ENCODE measurements at regions not wholly inside any gene's neighbourhood (a gene's known extent, or its start where the extent isn't known, plus 50 kb on each side); places are given as distances from the start of the nearest gene placed in this dataset.

- TF ChIP-seq CTCF (IDR thresholded peaks at IDR 0.05), result no peak
- H3K27me3 ChIP-seq (replicated peaks; ENCODE audit: insufficient read depth), result no peaks in the 10 kb centered on the region
- no peaks in the 10 kb centered on the region for H3K9me3 ChIP-seq
- H3K36me3 ChIP-seq, result no peaks in the 10 kb centered on the region
- no peak overlapping the region for H3K27ac ChIP-seq
- H3K4me1 ChIP-seq (ENCODE audit: control insufficient read depth in 1 of 2, low read depth in 2 of 2), result no peaks in the 10 kb centered on the region
- no peak overlapping the region for H3K4me3 ChIP-seq
- no peak for ATAC-seq (ENCODE audit: insufficient number of reproducible peaks, low FRiP score, low read depth)
- no peak for DNase-seq (ENCODE audit: low spot score)
These were observed 258.4 kb downstream of the MEIS1 start for GRCh38 chr2:66693076-66693965.

- no peak for ATAC-seq (ENCODE audit: insufficient number of reproducible peaks, low FRiP score, low read depth)
- no peaks in the 10 kb centered on the region for H3K36me3 ChIP-seq
- no peaks in the 10 kb centered on the region for H3K9me3 ChIP-seq
- DNase-seq (ENCODE audit: low spot score), result no peak
- no peak for TF ChIP-seq CTCF (IDR thresholded peaks at IDR 0.05)
- H3K27me3 ChIP-seq (replicated peaks; ENCODE audit: insufficient read depth), result no peaks in the 10 kb centered on the region
- H3K27ac ChIP-seq, result no peak overlapping the region
- no peak overlapping the region for H3K4me3 ChIP-seq
- no peaks in the 10 kb centered on the region for H3K4me1 ChIP-seq (ENCODE audit: control insufficient read depth in 1 of 2, low read depth in 2 of 2)
These were observed 259.3 kb downstream of the MEIS1 start for GRCh38 chr2:66694087-66694860.

GRCh38 chr2:66695226-66695735, 260.4 kb downstream of the MEIS1 start:
- H3K4me3 ChIP-seq, result no peak overlapping the region
- no peak for ATAC-seq (ENCODE audit: insufficient number of reproducible peaks, low FRiP score, low read depth)

GRCh38 chr2:66696374-66696773, 261.4 kb downstream of the MEIS1 start:
- no peak overlapping the region for H3K4me3 ChIP-seq
- DNase-seq (ENCODE audit: low spot score), result no peak
- no peaks in the 10 kb centered on the region for H3K9me3 ChIP-seq
- no peaks in the 10 kb centered on the region for H3K36me3 ChIP-seq
- no peaks in the 10 kb centered on the region for H3K27me3 ChIP-seq (replicated peaks; ENCODE audit: insufficient read depth)
- H3K4me1 ChIP-seq (ENCODE audit: control insufficient read depth in 1 of 2, low read depth in 2 of 2), result no peaks in the 10 kb centered on the region
- TF ChIP-seq CTCF (IDR thresholded peaks at IDR 0.05), result no peak
- H3K27ac ChIP-seq, result no peak overlapping the region
- no peak for ATAC-seq (ENCODE audit: insufficient number of reproducible peaks, low FRiP score, low read depth)

More at GRCh38 chr2:66695226-66695735, 260.4 kb downstream of the MEIS1 start:
- TF ChIP-seq CTCF (IDR thresholded peaks at IDR 0.05), result no peak
- H3K36me3 ChIP-seq, result no peaks in the 10 kb centered on the region
- H3K27me3 ChIP-seq (replicated peaks; ENCODE audit: insufficient read depth), result no peaks in the 10 kb centered on the region
- no peak for DNase-seq (ENCODE audit: low spot score)
- no peaks in the 10 kb centered on the region for H3K9me3 ChIP-seq
- H3K4me1 ChIP-seq (ENCODE audit: control insufficient read depth in 1 of 2, low read depth in 2 of 2), result no peaks in the 10 kb centered on the region
- H3K27ac ChIP-seq, result no peak overlapping the region

- H3K36me3 ChIP-seq, result no peaks in the 10 kb centered on the region
- DNase-seq (ENCODE audit: low spot score) (no peak), ATAC-seq (ENCODE audit: insufficient number of reproducible peaks, low FRiP score, low read depth) (no peak)
- no peak overlapping the region for H3K4me3 ChIP-seq
- H3K27me3 ChIP-seq (replicated peaks; ENCODE audit: insufficient read depth), result no peaks in the 10 kb centered on the region
- H3K27ac ChIP-seq, result no peak overlapping the region
- TF ChIP-seq CTCF (IDR thresholded peaks at IDR 0.05), result no peak
- no peaks in the 10 kb centered on the region for H3K4me1 ChIP-seq (ENCODE audit: control insufficient read depth in 1 of 2, low read depth in 2 of 2)
- H3K9me3 ChIP-seq, result no peaks in the 10 kb centered on the region
These were observed 262.0 kb downstream of the MEIS1 start for GRCh38 chr2:66696886-66697285.
